ACHN (cell line): ENCODE measurements at regions not wholly inside any gene's neighbourhood (a gene's known extent, or its start where the extent isn't known, plus 50 kb on each side); places are given as distances from the start of the nearest gene placed in this dataset.
A peak's percentile ranks its signal among the peaks of the same experiment; 100 is the strongest.

ENCODE experiments used
- DNase-seq: peaks from one replicate; pipeline ENCODE4 v3.0.0-alpha.2; 2015
- in situ Hi-C: cut with HindIII; loops from 2 replicates; pipeline ENCODE4 v1.10.0; 2017; ENCODE audit warnings: low sequenced_read_pairs, low pct_ligation_motif_present, low pct_unique_long_range_greater_than_20kb

DNA sequence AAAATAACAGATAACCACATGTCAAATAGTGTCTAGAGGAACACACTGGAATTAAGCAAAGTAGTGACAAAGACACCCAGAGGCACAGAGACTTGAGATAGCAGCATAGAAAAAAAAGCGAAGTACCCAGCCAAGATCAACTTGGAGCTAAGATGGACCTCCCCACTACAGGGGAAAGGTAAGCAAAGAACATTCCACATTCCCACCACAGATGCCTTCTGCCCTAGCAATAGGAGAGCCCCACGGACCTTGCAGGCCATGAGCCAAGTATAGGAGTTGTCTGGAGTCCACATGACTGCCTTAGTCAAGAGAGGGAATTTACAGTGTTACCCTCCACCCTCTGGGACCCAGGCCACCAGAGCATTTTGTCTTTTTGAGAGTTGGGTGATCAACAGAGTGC is 110.7 kb upstream of the SPRY2 start:
- in situ Hi-C loops = no loop called here

GRCh38 chr13:80450386-80450785 is 109.5 kb upstream of the SPRY2 start:
- no peak for DNase-seq
- in situ Hi-C loops = no loop called here

More for the DNA sequence above, 110.7 kb upstream of the SPRY2 start:
- DNase-seq = no peak

- in situ Hi-C loops = no loop called here
- DNase-seq = no peak
Observed at GRCh38 chr13:80448725-80449124, 107.8 kb upstream of the SPRY2 start.

- no peak for DNase-seq
- in situ Hi-C loops = no loop called here
Observed at GRCh38 chr13:80447747-80448146, 106.8 kb upstream of the SPRY2 start.

- no peak for DNase-seq
- in situ Hi-C loops = no loop called here
Observed at GRCh38 chr13:80444240-80445015, 103.5 kb upstream of the SPRY2 start.

GRCh38 chr13:80442609-80443008 is 101.7 kb upstream of the SPRY2 start:
- DNase-seq = no peak
- in situ Hi-C loops = no loop called here

DNA sequence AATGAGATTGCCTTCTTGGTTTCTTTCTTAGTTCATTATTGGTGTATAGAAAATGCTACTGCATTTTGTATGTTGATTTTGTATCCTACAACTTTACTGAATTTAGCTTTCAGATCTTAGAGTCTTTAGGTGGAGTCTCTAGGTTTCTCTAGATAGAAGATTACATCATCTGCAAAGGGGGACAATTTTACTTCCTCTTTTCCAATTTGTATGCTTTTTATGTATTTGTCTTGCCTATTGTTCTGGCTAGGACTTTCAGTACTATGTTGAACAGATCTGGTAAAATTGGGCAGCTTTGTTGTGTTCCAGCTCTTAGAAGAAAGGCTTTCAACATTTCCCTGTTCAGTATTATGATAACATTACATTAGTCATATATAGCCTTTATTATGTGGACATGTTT is 101.0 kb upstream of the SPRY2 start:
- DNase-seq = no peak
- in situ Hi-C loops = no loop called here

DNA sequence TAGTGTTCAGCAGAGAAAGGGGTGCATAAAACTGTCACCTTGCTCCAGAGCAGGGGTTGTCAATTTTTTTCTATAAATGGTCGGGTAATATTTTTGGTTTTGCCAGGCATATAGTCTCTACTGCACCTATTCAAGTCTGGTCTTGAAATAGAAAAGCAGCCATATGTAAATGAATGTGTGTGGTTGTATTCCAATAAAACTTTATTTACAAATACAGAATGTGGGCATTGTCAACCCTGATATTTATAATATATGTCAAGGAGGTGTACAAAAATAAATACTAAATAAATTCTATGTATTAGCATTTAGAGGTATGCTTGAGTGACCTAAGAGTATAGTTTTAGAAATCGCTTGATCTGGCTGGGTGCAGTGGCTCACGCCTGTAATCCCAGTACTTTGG is 97.6 kb upstream of the SPRY2 start:
- in situ Hi-C loops = no loop called here
- no peak for DNase-seq

- in situ Hi-C loops = no loop called here
- DNase-seq = no peak
Observed at GRCh38 chr13:80437231-80437630, 96.3 kb upstream of the SPRY2 start.

DNA sequence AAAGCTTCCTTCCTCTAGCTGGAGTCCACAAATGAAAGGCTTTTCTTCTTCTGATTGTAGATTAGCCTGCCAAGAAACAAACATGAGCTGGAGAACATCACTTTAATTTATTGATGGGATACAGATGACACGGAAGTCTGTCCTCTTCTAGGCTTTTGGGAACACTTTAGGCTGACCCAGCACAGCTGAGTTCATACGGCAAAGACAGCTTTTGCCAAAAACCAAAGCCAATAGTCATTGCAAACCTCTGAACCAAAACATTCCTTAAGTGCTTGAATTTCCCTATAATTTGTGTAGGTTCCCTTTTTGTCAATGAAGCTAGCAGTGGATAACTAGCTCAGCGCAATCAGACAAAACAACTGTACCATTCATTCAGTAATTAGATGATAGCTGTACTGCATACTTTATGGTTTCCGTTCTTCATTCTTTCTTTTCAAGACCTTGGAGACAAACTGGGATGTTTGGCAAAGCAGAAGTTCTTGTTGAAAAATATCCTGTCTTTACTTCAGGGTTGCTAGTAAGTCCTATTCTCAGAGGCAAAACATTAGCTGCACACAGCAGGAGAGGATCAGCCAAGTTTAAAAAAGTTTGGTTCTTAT is 95.7 kb upstream of the SPRY2 start:
- no peak for DNase-seq

DNA sequence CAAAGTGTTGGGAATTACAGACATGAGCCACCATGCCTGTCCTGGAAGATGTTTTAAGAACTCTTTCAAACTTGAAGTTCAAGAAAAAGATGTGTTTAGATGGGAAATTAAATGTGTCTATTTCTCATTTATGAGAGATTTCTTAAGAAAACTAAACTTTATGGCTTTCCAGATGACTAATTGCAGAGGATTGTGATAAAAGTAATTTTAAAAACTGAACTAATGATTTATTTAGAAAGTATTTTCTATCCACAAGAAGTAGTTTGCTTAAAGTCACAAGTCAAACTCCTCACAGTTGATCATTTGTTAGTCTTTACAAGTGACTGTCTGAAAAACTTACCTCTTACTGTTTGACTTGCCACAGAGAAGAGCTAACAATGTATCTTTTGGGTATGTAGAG is 89.6 kb upstream of the SPRY2 start:
- DNase-seq = no peak
- in situ Hi-C loops = no loop called here

More for the DNA sequence above, 95.7 kb upstream of the SPRY2 start:
- in situ Hi-C loops = no loop called here

DNA sequence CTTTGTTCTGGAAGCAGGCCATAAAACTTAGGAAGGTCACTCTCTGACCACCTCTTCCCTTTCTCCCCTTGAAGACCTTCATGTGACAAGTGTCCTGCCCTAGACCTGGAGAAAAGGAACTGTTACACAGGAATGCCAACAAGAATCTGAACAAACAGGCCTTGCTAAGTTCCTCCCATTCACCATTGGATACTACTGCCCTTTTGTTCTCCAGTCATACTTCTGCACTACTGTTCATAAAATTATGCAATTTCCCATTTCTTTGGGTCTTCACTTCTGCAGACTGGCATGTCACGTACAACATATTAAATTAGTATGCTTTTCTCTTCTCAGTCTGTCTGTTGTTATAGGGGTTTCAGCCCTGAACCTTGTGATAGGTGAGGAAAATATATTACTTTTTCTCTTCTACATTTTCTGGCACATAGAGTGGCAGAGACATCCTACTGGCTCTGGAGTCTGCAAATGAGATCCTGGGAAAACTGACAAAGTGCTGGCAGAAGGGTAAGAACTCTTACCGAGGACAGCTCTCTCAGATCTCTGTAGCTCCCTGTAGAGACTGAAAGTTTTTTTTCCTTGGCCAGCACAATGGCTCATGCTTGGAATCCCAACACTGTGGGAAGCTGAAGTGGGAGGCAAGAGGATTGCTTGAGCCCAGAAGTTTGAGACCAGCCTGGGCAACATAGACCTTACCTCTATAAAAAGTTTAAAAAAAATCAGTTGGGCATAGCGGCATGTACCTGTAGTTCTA is 87.6 kb upstream of the SPRY2 start:
- no peak for DNase-seq
- in situ Hi-C loops = no loop called here

- in situ Hi-C loops = no loop called here
- no peak for DNase-seq
Observed at GRCh38 chr13:80419416-80419815, 78.5 kb upstream of the SPRY2 start.

DNA sequence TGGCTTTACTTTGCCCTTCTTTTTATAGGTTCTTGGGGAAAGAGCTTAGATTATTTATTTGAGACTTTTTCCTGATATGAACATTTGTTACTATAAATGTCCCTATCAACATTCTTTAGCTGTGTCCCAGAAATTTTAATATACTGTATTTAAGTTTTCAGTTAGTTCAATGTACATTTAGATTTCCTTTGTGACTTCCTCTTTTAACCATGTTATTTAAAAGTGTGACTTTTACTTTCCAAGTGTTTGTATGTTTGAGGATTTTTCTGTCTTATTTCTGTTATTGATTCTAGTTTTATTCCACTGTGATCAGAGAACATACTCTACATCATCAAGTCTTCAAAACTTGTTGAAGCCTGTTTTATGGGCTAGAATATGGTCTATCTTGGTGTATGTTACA is 72.7 kb upstream of the SPRY2 start:
- in situ Hi-C loops = no loop called here
- no peak for DNase-seq

- DNase-seq = peak; percentile 15
- in situ Hi-C loops = no loop called here
Observed at GRCh38 chr13:80408270-80408669, 67.3 kb upstream of the SPRY2 start.

GRCh38 chr13:80400865-80401426 is 60.0 kb upstream of the SPRY2 start:
- DNase-seq = no peak

GRCh38 chr13:80400164-80400864 is 59.4 kb upstream of the SPRY2 start:
- no peak for DNase-seq
- in situ Hi-C loops = no loop called here

More at GRCh38 chr13:80400865-80401426, 60.0 kb upstream of the SPRY2 start:
- in situ Hi-C loops = no loop called here

DNA sequence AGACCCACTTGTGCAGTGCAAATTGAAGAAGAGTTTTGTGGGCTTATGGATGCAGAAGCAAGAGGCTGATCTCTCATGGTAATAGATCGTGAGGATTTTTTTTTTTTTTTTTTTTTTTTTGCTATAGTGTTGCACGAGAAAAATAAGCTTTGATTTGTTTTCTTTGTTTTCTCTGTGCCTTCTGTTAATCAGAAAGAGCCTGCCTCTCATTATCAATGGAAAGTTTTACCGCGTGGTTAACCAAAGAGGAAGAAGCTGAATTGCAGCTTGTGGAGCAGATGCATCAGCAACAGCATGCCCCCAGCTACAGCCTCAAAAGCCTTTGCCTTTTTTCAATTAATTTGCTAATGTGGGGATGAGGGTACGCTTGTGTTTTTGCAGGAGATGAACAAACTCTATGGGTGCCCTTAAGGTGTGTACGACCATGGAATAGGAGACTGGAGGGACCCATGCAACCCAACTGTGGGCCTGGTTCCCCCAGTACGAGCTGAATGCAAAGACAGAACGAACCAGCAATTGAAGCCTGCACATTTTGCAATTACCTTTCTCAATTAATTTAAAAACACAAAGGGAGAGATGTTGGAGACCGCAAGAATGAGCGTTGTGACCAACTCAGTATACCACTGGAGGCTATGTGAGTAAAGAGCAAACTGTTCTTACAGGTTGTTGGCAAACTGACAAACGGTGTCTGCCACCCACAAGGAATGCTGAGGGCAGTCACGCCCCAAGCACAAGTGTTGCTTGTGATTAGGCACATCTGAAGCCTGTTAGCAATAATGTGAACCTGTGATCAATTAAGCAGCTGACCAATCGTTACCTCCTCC is 58.6 kb upstream of the SPRY2 start:
- in situ Hi-C loops = no loop called here
- no peak for DNase-seq
